ENCODE measurements at regions not wholly inside any gene's neighbourhood (a gene's known extent, or its start where the extent isn't known, plus 50 kb on each side); places are given as distances from the start of the nearest gene placed in this dataset.

DNA sequence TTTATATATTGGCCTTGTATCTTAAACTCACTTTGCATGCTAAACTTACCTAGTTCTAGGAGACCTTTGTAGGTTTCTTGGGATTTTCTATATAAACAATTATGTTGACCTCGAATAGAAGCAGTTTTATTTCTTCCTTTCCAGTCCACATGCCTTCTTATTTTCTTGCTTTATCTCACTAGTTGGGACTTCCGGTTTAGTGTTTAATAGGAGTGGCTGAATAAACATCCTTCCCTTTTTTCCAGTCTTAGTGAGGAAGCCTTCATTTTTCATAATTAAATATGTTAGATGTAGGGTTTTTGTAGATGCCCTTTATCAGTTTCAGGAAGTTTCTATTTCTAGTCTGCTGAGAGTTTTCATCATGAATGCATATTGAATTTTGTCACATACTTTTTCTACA, 347.3 kb upstream of the HNRNPA3 start:
- TF ChIP-seq FOXP2 (optimal IDR thresholded peaks at IDR 0.05; ENCODE audit: control extremely low read depth, extremely low read length, insufficient read depth) (no peak), EZH2 (IDR thresholded peaks at IDR 0.05) (no peak), POLR2AphosphoS5 (IDR thresholded peaks at IDR 0.05; ENCODE audit: borderline replicate concordance, low read depth, low read length) (no peak)
